ENCODE measurements at regions not wholly inside any gene's neighbourhood (a gene's known extent, or its start where the extent isn't known, plus 50 kb on each side); places are given as distances from the start of the nearest gene placed in this dataset.

GRCh38 chr2:239775623-239776435, 249.3 kb downstream of the NDUFA10 start:
- TF ChIP-seq CTCF (IDR thresholded peaks at IDR 0.05), result peak; percentile 20; the same call in 1 of the 2 replicates

- TF ChIP-seq CTCF (IDR thresholded peaks at IDR 0.05), result no peak
These were observed 250.1 kb downstream of the NDUFA10 start for GRCh38 chr2:239774933-239775622.

GRCh38 chr2:239774142-239774462, 251.0 kb downstream of the NDUFA10 start:
- no peak for TF ChIP-seq CTCF (IDR thresholded peaks at IDR 0.05)

DNA sequence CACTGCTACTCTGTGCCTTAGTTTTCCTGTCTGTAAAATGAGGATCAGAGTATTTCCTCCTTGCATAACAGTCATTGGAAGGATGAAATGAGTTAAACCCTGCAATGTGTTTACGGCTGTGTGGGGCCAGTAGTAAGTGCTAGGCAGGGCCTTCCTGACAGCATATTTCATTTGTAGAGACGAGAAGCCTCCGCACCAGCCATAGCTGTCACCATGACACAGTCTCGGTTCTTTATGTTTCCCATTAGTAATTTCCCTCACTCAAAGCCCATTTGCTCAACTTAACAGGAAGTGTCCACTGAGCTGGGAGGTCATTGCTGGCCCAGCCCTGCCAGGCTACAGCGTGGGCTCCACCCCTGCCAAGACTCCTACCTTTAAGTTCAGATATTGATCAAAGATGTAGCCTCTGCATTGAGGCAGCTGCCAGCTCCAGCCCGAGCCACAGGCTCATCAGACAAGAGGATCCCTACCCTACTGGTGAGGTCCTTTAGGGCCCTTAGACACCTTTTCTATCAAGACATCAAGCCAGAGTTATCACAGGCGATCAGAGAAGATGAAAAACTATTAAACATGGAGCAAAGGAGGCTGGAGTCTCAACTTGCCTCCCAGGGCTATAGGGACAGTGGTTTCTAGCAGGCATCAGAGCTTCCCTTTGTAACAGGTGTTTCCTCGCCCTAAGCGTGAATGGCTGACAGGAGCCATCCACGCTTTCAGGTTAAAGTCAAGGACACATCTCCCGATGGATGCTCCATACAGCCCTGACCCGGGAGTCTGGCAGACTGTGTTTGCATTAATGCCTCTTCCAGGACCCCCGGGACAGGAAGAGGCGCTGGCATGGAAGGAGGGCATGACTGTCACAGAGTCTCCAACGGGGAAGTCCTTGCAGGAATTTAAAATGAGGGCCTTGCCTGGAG, 251.7 kb downstream of the NDUFA10 start:
- TF ChIP-seq CTCF (IDR thresholded peaks at IDR 0.05), result no peak

DNA sequence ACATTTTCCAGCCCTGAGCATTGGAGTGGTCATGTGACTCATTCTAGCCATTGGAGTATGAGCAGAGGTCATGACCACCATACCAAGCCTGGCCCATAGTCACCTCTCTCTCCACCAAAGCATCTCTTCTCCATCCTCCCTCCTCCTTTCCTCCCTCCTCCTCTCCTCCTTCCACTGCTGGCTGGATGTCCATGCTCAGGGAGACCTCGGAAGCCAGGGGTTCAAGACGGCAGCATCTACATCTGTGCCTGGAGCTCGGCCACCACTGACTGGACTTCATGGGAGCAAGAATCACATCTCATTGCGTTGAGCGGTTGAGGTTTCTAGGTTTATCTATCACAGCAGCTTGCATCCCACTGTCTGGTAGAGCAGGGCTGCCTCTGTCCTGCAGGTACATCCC, 252.4 kb downstream of the NDUFA10 start:
- no peak for TF ChIP-seq CTCF (IDR thresholded peaks at IDR 0.05)

GRCh38 chr2:239770246-239770639, 254.9 kb downstream of the NDUFA10 start:
- TF ChIP-seq CTCF (IDR thresholded peaks at IDR 0.05), result no peak

DNA sequence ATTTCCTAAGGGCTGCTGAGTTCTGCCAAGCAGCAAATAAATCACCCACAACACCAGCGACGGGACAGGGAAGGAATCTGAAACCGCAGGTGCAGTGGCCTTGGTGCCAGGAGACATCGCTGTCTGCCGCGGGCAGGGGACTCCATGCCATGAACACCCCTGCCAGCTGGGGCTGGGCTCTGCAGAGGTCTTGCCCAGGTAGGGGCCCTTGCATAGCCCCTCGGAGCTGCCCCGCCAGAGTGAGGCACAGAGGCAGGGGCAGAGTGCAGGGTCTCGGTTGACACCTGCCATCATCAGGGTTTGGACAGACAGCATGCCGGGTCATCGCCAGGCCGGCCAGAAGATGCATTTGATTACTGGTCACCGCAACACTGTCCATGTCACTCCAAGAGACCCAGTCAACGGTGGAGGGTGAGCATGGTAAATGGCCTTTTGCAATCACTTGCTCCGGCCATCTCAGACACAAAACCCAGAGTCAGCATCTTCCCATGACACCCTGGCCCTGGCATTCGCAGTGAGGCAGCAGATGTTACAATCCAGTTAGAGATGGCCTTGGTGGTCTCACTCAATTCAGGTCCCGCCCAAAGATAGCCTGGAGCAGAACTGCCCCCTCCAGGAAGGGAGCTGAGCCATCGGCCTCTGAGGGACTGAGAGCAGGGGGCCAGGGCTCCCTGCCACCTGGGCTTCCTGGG, 255.4 kb downstream of the NDUFA10 start:
- TF ChIP-seq CTCF (IDR thresholded peaks at IDR 0.05), result no peak
